Loucy (cell line): ENCODE measurements at regions not wholly inside any gene's neighbourhood (a gene's known extent, or its start where the extent isn't known, plus 50 kb on each side); places are given as distances from the start of the nearest gene placed in this dataset.
A peak's percentile ranks its signal among the peaks of the same experiment; 100 is the strongest.

Source experiments
- H2AFZ ChIP-seq: fragments of 200-600 bp; sonication (generic); 2 replicates; pipeline ENCODE4 v1.6.0; 2016; ENCODE audit warnings: antibody characterized with exemption, mild to moderate bottlenecking, low read length, moderate library complexity
- H3F3A ChIP-seq: fragments of 200-600 bp; 2 replicates; pipeline ENCODE4 v1.6.0; 2016; ENCODE audit warnings: antibody characterized with exemption, low read depth, mild to moderate bottlenecking
- H3K27me3 ChIP-seq: fragments of 200-600 bp; sonication (generic); 2 replicates; pipeline ENCODE4 v1.6.1; 2014; ENCODE audit warnings: low read length, mild to moderate bottlenecking; ENCODE audit not compliant: insufficient read depth, poor library complexity, severe bottlenecking
- H3K36me3 ChIP-seq: fragments of 200-600 bp; sonication (generic); 2 replicates; pipeline ENCODE4 v1.6.1; 2016; ENCODE audit warnings: low read length; ENCODE audit not compliant: insufficient read depth
- H3K4me1 ChIP-seq: fragments of 200-600 bp; sonication (generic); 2 replicates; pipeline ENCODE4 v1.5.1; 2014; ENCODE audit warnings: low read length, mild to moderate bottlenecking; ENCODE audit not compliant: insufficient read depth, poor library complexity, severe bottlenecking
- H3K4me2 ChIP-seq: fragments of 200-600 bp; sonication (generic); 2 replicates; pipeline ENCODE4 v1.6.0; 2014; ENCODE audit warnings: antibody characterized with exemption, low read length, low read depth, mild to moderate bottlenecking; ENCODE audit not compliant: poor library complexity, severe bottlenecking
- H3K4me3 ChIP-seq: fragments of 200-600 bp; sonication (generic); 2 replicates; pipeline ENCODE4 v1.5.1; 2014; ENCODE audit warnings: low read length, mild to moderate bottlenecking, mixed read lengths; ENCODE audit not compliant: poor library complexity, severe bottlenecking
- H3K79me2 ChIP-seq: fragments of 200-600 bp; sonication (generic); 2 replicates; pipeline ENCODE4 v1.6.1; 2014; ENCODE audit warnings: low read length; ENCODE audit not compliant: insufficient read depth
- H3K9ac ChIP-seq: fragments of 200-600 bp; sonication (generic); 2 replicates; pipeline ENCODE4 v1.6.0; 2014; ENCODE audit warnings: mild to moderate bottlenecking, low read depth, low read length, moderate library complexity; ENCODE audit not compliant: poor library complexity, severe bottlenecking
- H3K9me2 ChIP-seq: fragments of 200-600 bp; sonication (generic); replicated peaks from 2 replicates; pipeline ENCODE4 v1.6.1; 2016; ENCODE audit warnings: low read depth, low read length, mixed read lengths
- H3K9me3 ChIP-seq: fragments of 200-600 bp; sonication (generic); 2 replicates; pipeline ENCODE4 v1.6.1; 2014; ENCODE audit warnings: mild to moderate bottlenecking, antibody characterized with exemption, low read length, low read depth; ENCODE audit not compliant: insufficient read depth
- H4K20me1 ChIP-seq: fragments of 200-600 bp; sonication (generic); 2 replicates; pipeline ENCODE4 v1.6.0; 2014; ENCODE audit warnings: antibody characterized with exemption, low read length, mild to moderate bottlenecking; ENCODE audit not compliant: insufficient read depth, poor library complexity, severe bottlenecking
- EZH2phosphoT487 ChIP-seq: fragments of 200-600 bp; IDR thresholded peaks from 2 replicates; pipeline ENCODE4 v1.6.1; 2018; ENCODE audit warnings: antibody characterized with exemption, mild to moderate bottlenecking, moderate library complexity, borderline replicate concordance
- TF ChIP-seq, protein P1 (sequence below): fragments of 200-600 bp; sonication (generic); conservative IDR thresholded peaks from 2 replicates; pipeline ENCODE4 v1.5.1; 2014; ENCODE audit warnings: mild to moderate bottlenecking, antibody characterized with exemption, low read length

- H2AFZ ChIP-seq = no peak overlapping the region
- no peaks in the 10 kb centered on the region for H3K4me1 ChIP-seq
- H3K27me3 ChIP-seq = no peaks in the 10 kb centered on the region
- no peak overlapping the region for H3K9ac ChIP-seq
- H3K9me2 ChIP-seq = no peaks in the 10 kb centered on the region
- no peaks in the 10 kb centered on the region for H4K20me1 ChIP-seq
- no peak overlapping the region for H3K4me3 ChIP-seq
- H3F3A ChIP-seq = no peaks in the 10 kb centered on the region
- H3K36me3 ChIP-seq = no peaks in the 10 kb centered on the region
- no peaks in the 10 kb centered on the region for H3K79me2 ChIP-seq
- no peak overlapping the region for H3K4me2 ChIP-seq
- TF ChIP-seq, protein P1, sequence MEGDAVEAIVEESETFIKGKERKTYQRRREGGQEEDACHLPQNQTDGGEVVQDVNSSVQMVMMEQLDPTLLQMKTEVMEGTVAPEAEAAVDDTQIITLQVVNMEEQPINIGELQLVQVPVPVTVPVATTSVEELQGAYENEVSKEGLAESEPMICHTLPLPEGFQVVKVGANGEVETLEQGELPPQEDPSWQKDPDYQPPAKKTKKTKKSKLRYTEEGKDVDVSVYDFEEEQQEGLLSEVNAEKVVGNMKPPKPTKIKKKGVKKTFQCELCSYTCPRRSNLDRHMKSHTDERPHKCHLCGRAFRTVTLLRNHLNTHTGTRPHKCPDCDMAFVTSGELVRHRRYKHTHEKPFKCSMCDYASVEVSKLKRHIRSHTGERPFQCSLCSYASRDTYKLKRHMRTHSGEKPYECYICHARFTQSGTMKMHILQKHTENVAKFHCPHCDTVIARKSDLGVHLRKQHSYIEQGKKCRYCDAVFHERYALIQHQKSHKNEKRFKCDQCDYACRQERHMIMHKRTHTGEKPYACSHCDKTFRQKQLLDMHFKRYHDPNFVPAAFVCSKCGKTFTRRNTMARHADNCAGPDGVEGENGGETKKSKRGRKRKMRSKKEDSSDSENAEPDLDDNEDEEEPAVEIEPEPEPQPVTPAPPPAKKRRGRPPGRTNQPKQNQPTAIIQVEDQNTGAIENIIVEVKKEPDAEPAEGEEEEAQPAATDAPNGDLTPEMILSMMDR = no peak
- TF ChIP-seq EZH2phosphoT487 = no peak
- no peaks in the 10 kb centered on the region for H3K9me3 ChIP-seq
These were observed 139.5 kb upstream of the ZNF516 start for GRCh38 chr18:76634564-76634963.

GRCh38 chr18:76633588-76634269 is 138.7 kb upstream of the ZNF516 start:
- no peak overlapping the region for H3K9ac ChIP-seq
- no peak overlapping the region for H3K4me3 ChIP-seq
- no peaks in the 10 kb centered on the region for H3K4me1 ChIP-seq
- H3K27me3 ChIP-seq = no peaks in the 10 kb centered on the region
- H3K4me2 ChIP-seq = no peak overlapping the region
- no peaks in the 10 kb centered on the region for H3K79me2 ChIP-seq
- H3K9me2 ChIP-seq = no peaks in the 10 kb centered on the region
- H3F3A ChIP-seq = no peaks in the 10 kb centered on the region
- no peaks in the 10 kb centered on the region for H4K20me1 ChIP-seq
- TF ChIP-seq, protein P1 = 0 out of 2 replicates have a peak, but pooled peaks have one; percentile 13
- no peak for TF ChIP-seq EZH2phosphoT487
- H2AFZ ChIP-seq = no peak overlapping the region
- no peaks in the 10 kb centered on the region for H3K36me3 ChIP-seq
- no peaks in the 10 kb centered on the region for H3K9me3 ChIP-seq

- H3K4me3 ChIP-seq = no peak overlapping the region
These were observed 132.4 kb upstream of the ZNF516 start for GRCh38 chr18:76627444-76627843.

More at GRCh38 chr18:76627444-76627843, 132.4 kb upstream of the ZNF516 start:
- H3K36me3 ChIP-seq = no peaks in the 10 kb centered on the region
- no peaks in the 10 kb centered on the region for H3K27me3 ChIP-seq
- no peaks in the 10 kb centered on the region for H4K20me1 ChIP-seq
- H3K79me2 ChIP-seq = no peaks in the 10 kb centered on the region
- H3K9me3 ChIP-seq = no peaks in the 10 kb centered on the region
- no peak overlapping the region for H3K9ac ChIP-seq
- no peaks in the 10 kb centered on the region for H3K9me2 ChIP-seq
- no peaks in the 10 kb centered on the region for H3K4me1 ChIP-seq
- no peak overlapping the region for H3K4me2 ChIP-seq
- TF ChIP-seq EZH2phosphoT487 = no peak
- TF ChIP-seq, protein P1 = no peak
- no peaks in the 10 kb centered on the region for H3F3A ChIP-seq
- no peak overlapping the region for H2AFZ ChIP-seq
